Astrocyte (in vitro differentiated cells and primary cell): ENCODE measurements at regions not wholly inside any gene's neighbourhood (a gene's known extent, or its start where the extent isn't known, plus 50 kb on each side); places are given as distances from the start of the nearest gene placed in this dataset.

ENCODE experiments used
- DNase-seq: peaks from one replicate; pipeline ENCODE4 v3.0.0-alpha.2; 2010; ENCODE audit warnings: low read depth
- FAIRE-seq: peaks from 2 replicates; lab custom pipeline; 2011; peaks lifted over from hg19 to GRCh38; lab: Jason Lieb, UNC
- H2AFZ ChIP-seq: 2 replicates; pipeline ENCODE4 v1.6.0; 2012; ENCODE audit warnings: low read depth, low read length, inconsistent platforms
- H3K27ac ChIP-seq: 2 replicates; pipeline ENCODE4 v1.5.1; 2011; ENCODE audit warnings: low read depth, low read length, inconsistent platforms
- H3K27me3 ChIP-seq: 2 replicates; pipeline ENCODE4 v1.6.0; 2011; ENCODE audit warnings: low read length, inconsistent platforms; ENCODE audit not compliant: insufficient read depth
- H3K36me3 ChIP-seq: 2 replicates; pipeline ENCODE4 v1.5.1; 2011; ENCODE audit warnings: low read length, inconsistent platforms; ENCODE audit not compliant: insufficient read depth
- H3K4me1 ChIP-seq: 2 replicates; pipeline ENCODE4 v1.5.1; 2011; ENCODE audit warnings: low read length, inconsistent platforms; ENCODE audit not compliant: insufficient read depth
- H3K4me2 ChIP-seq: 2 replicates; pipeline ENCODE4 v1.6.0; 2012; ENCODE audit warnings: low read length, inconsistent platforms
- H3K4me3 ChIP-seq: 2 replicates; pipeline ENCODE4 v1.5.1; 2011; ENCODE audit warnings: low read depth, mild to moderate bottlenecking, low read length, inconsistent platforms; ENCODE audit not compliant: insufficient read depth
- H3K79me2 ChIP-seq: 2 replicates; pipeline ENCODE4 v1.6.0; 2012; ENCODE audit warnings: mild to moderate bottlenecking, low read length, inconsistent platforms; ENCODE audit not compliant: insufficient read depth
- H3K9ac ChIP-seq: 2 replicates; pipeline ENCODE4 v1.6.0; 2012; ENCODE audit warnings: mild to moderate bottlenecking, low read length, inconsistent platforms
- H3K9me3 ChIP-seq: 2 replicates; pipeline ENCODE4 v1.5.1; 2012; ENCODE audit warnings: low read depth, mild to moderate bottlenecking, low read length, inconsistent platforms; ENCODE audit not compliant: insufficient read depth
- H4K20me1 ChIP-seq: 2 replicates; pipeline ENCODE4 v1.6.0; 2012; ENCODE audit warnings: low read length, inconsistent platforms; ENCODE audit not compliant: insufficient read depth
- H3K27ac Mint-ChIP-seq: one replicate; pipeline ENCODE4 v1.8.0; 2021; ENCODE audit warnings: mild to moderate bottlenecking, mixed read lengths; ENCODE audit not compliant: unreplicated experiment
- H3K27me3 Mint-ChIP-seq: one replicate; pipeline ENCODE4 v1.8.0; 2021; ENCODE audit warnings: low read depth, mixed read lengths; ENCODE audit not compliant: unreplicated experiment
- H3K36me3 Mint-ChIP-seq: one replicate; pipeline ENCODE4 v1.8.0; 2021; ENCODE audit warnings: low read depth, mixed read lengths; ENCODE audit not compliant: unreplicated experiment
- H3K4me1 Mint-ChIP-seq: one replicate; pipeline ENCODE4 v1.8.0; 2021; ENCODE audit warnings: low read depth, mixed read lengths; ENCODE audit not compliant: unreplicated experiment
- H3K4me3 Mint-ChIP-seq: one replicate; pipeline ENCODE4 v1.8.0; 2021; ENCODE audit warnings: mild to moderate bottlenecking, moderate library complexity, mixed read lengths; ENCODE audit not compliant: unreplicated experiment
- H3K9me3 Mint-ChIP-seq: one replicate; pipeline ENCODE4 v1.8.0; 2021; ENCODE audit warnings: mild to moderate bottlenecking, mixed read lengths; ENCODE audit not compliant: unreplicated experiment
- EZH2 ChIP-seq: IDR thresholded peaks from 2 replicates; pipeline ENCODE4 v1.6.1; 2012; ENCODE audit warnings: mild to moderate bottlenecking, low read length, inconsistent platforms; ENCODE audit not compliant: insufficient read depth
- TF ChIP-seq, protein P1 (sequence below): IDR thresholded peaks from 2 replicates; pipeline ENCODE4 v1.5.1; 2011; ENCODE audit warnings: low read depth, mild to moderate bottlenecking, inconsistent platforms, low read length, moderate library complexity; ENCODE audit not compliant: insufficient read depth

- Histone ChIP-seq H3K9me3 (no peaks in the 10 kb centered on the region), H3K4me3 (no peak overlapping the region), H3K4me2 (no peak overlapping the region), H3K27ac (no peak overlapping the region), H3K9ac (no peak overlapping the region), H3K4me1 (no peaks in the 10 kb centered on the region), H3K79me2 (no peaks in the 10 kb centered on the region), H4K20me1 (no peaks in the 10 kb centered on the region), H3K27me3 (peaks cover 6% of the 10 kb centered on the region), H2AFZ (no peak overlapping the region), H3K36me3 (no peaks in the 10 kb centered on the region)
- TF ChIP-seq, protein P1, sequence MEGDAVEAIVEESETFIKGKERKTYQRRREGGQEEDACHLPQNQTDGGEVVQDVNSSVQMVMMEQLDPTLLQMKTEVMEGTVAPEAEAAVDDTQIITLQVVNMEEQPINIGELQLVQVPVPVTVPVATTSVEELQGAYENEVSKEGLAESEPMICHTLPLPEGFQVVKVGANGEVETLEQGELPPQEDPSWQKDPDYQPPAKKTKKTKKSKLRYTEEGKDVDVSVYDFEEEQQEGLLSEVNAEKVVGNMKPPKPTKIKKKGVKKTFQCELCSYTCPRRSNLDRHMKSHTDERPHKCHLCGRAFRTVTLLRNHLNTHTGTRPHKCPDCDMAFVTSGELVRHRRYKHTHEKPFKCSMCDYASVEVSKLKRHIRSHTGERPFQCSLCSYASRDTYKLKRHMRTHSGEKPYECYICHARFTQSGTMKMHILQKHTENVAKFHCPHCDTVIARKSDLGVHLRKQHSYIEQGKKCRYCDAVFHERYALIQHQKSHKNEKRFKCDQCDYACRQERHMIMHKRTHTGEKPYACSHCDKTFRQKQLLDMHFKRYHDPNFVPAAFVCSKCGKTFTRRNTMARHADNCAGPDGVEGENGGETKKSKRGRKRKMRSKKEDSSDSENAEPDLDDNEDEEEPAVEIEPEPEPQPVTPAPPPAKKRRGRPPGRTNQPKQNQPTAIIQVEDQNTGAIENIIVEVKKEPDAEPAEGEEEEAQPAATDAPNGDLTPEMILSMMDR = no peak
- TF ChIP-seq EZH2 = no peak
- Mint-ChIP-seq H3K27ac (no peak overlapping the region), H3K36me3 (no peaks in the 10 kb centered on the region), H3K27me3 (peaks cover 52% of the 10 kb centered on the region), H3K9me3 (peaks cover 6% of the 10 kb centered on the region), H3K4me1 (peaks cover 5% of the 10 kb centered on the region), H3K4me3 (no peak overlapping the region)
- DNase-seq = no peak
- FAIRE-seq = no peak
These were observed 100.9 kb upstream of the MLN start for GRCh38 chr6:33904747-33905065.

GRCh38 chr6:33904050-33904746 lies 100.4 kb upstream of the MLN start:
- no peaks in the 10 kb centered on the region for H3K36me3 ChIP-seq
- peaks cover 55% of the 10 kb centered on the region for H3K27me3 Mint-ChIP-seq
- H3K9me3 Mint-ChIP-seq = peaks cover 6% of the 10 kb centered on the region
- H3K4me2 ChIP-seq = no peak overlapping the region
- H4K20me1 ChIP-seq = no peaks in the 10 kb centered on the region
- H3K79me2 ChIP-seq = no peaks in the 10 kb centered on the region
- H3K27me3 ChIP-seq = peaks cover 3% of the 10 kb centered on the region
- H3K4me1 ChIP-seq = no peaks in the 10 kb centered on the region
- DNase-seq (no peak), FAIRE-seq (no peak)
- H3K9me3 ChIP-seq = no peaks in the 10 kb centered on the region
- no peak overlapping the region for H3K4me3 Mint-ChIP-seq
- H3K36me3 Mint-ChIP-seq = no peaks in the 10 kb centered on the region
- peaks cover 5% of the 10 kb centered on the region for H3K4me1 Mint-ChIP-seq
- TF ChIP-seq EZH2 = no peak
- TF ChIP-seq, protein P1 = no peak
- H3K9ac ChIP-seq = no peak overlapping the region
- no peak overlapping the region for H2AFZ ChIP-seq
- H3K27ac ChIP-seq = no peak overlapping the region
- no peak overlapping the region for H3K27ac Mint-ChIP-seq
- no peak overlapping the region for H3K4me3 ChIP-seq

DNA sequence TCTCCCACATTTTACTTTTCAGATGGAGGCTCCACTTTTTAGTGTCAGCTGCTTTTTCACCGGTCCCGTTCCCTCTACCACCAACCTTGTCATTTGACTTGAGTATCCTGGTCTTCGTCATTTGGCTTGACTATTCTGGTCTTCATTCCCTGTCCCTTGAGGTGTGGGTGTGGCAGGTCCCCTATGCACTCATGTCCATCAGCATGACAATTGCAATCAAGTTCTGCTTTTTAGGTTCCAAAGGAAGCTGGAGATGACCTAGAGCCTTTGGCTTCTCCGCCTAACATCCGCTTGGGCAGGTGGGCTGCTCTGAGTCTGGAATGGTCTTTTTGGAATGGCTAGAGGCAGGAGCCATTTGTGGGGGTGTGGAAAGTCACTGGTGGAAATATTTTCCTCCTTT lies 99.8 kb upstream of the MLN start:
- no peak overlapping the region for H3K27ac ChIP-seq
- peaks cover 3% of the 10 kb centered on the region for H3K36me3 Mint-ChIP-seq
- H3K27ac Mint-ChIP-seq = no peak overlapping the region
- DNase-seq (no peak), FAIRE-seq (no peak)
- peaks cover 3% of the 10 kb centered on the region for H3K27me3 ChIP-seq
- no peak overlapping the region for H3K4me2 ChIP-seq
- peaks cover 6% of the 10 kb centered on the region for H3K9me3 Mint-ChIP-seq
- no peak for TF ChIP-seq EZH2
- TF ChIP-seq, protein P1 = no peak
- H4K20me1 ChIP-seq = no peaks in the 10 kb centered on the region
- H3K27me3 Mint-ChIP-seq = peaks cover 56% of the 10 kb centered on the region
- no peaks in the 10 kb centered on the region for H3K9me3 ChIP-seq
- H3K9ac ChIP-seq = no peak overlapping the region
- H3K4me3 Mint-ChIP-seq = no peak overlapping the region
- no peaks in the 10 kb centered on the region for H3K79me2 ChIP-seq
- no peak overlapping the region for H2AFZ ChIP-seq
- peaks cover 5% of the 10 kb centered on the region for H3K4me1 Mint-ChIP-seq
- H3K4me3 ChIP-seq = no peak overlapping the region
- no peaks in the 10 kb centered on the region for H3K4me1 ChIP-seq
- H3K36me3 ChIP-seq = no peaks in the 10 kb centered on the region
